Right lobe of liver (tissue), 6 donors: ENCODE measurements at regions not wholly inside any gene's neighbourhood (a gene's known extent, or its start where the extent isn't known, plus 50 kb on each side); places are given as distances from the start of the nearest gene placed in this dataset.

ENCODE experiments used
- ATAC-seq, 4 donors: fragments of 200-7000 bp; cut with Tn5 transposase; one replicate each; pipeline ENCODE4 v1.9.1; 2020; ENCODE audit warnings: mild to moderate bottlenecking in 4 of 4, moderate library complexity in 4 of 4
- DNase-seq, 3 donors: peaks; one replicate each; pipeline ENCODE4 v3.0.0-alpha.2; 2020
- H3K27ac ChIP-seq, 3 donors: fragments of 200-600 bp; one replicate each; pipeline ENCODE4 v1.8.0; 2022
- H3K27me3 ChIP-seq, 2 donors: fragments of 200-600 bp; one replicate each; pipeline ENCODE4 v1.8.0; 2022
- H3K36me3 ChIP-seq, 4 donors: fragments of 200-600 bp; sonication (generic) in 1 of 4; one replicate each; pipeline versions ENCODE4 v1.5.1 to v1.8.0; 2017 to 2022; ENCODE audit warnings: control low read depth in 1 of 4
- H3K4me1 ChIP-seq, 4 donors: fragments of 200-600 bp; sonication (generic) in 1 of 4; one replicate each; pipeline versions ENCODE4 v1.5.1 to v1.8.0; 2017 to 2022; ENCODE audit warnings: control low read depth in 1 of 4
- H3K4me3 ChIP-seq, 3 donors: fragments of 200-600 bp; one replicate each; pipeline ENCODE4 v1.8.0; 2022
- H3K9me3 ChIP-seq, 4 donors: fragments of 200-600 bp; sonication (generic) in 1 of 4; one replicate each; pipeline versions ENCODE4 v1.5.1 to v1.8.0; 2017 to 2022; ENCODE audit warnings: control low read depth in 1 of 4
- POLR2A ChIP-seq: fragments of 450-650 bp; IDR thresholded peaks from one replicate; pipeline ENCODE4 v1.6.1; 2017; ENCODE audit warnings: antibody characterized with exemption, mild to moderate bottlenecking
- WGBS: methylation state at CpG from one replicate; pipeline ENCODE4 v1.1.6; 2018; ENCODE audit warnings: low coverage, low lambda C conversion rate; ENCODE audit not compliant: insufficient coverage; ENCODE audit errors: missing lambda C conversion rate; 5-methylcytosine and 5-hydroxymethylcytosine counted together
- intact Hi-C, 2 donors: fragments of 100-400 bp; cut with DNase I; formaldehyde crosslinking; loops; one replicate each; pipeline versions ENCODE4 v1.11.2 to v1.14.1; 2022
- TF ChIP-seq, protein P1 (sequence below), 4 donors: fragments of 200-600 bp in 3 of 4; fragments of 450-650 bp in 1 of 4; IDR thresholded peaks; one replicate each; pipeline versions ENCODE4 v1.5.1 to v1.8.0; 2016 to 2022; ENCODE audit warnings: antibody characterized with exemption in 4 of 4, mild to moderate bottlenecking in 2 of 4
- donor health status: DM: no; HTN: yes; CAD: no.
- donor health status: DM: no; HTN: no; CAD: no.
- donor health status: DM: no; HTN: no; CAD: no.
- donor health status: DM: no; HTN: yes; CAD: no.
- donor health status: DM: no; HTN: yes; CAD: no.

DNA sequence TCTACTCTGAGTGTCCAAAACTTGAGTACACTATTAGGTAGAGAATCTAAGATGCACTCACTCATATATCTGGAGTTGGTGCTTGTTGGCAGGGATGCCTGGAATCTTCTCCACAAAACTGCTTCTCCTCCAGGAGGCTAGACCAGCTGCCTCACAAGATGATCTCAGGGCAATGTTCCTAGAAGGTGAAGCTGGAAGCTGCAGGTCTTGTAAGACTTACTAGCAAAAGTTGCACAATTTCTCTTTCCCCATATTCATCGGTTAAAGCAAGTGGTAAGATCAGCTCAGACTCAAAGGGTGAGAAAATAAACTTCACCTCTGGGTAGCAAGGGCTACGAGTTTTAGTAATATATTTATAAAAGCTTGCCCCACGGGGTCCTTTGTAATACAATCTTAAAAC is 454.4 kb upstream of the ACVR2A start:
- no peaks in the 10 kb centered on the region for H3K4me1 ChIP-seq
- 57% methylated on average over 3 of the region's 3 CpGs for WGBS
- no peaks in the 10 kb centered on the region for H3K36me3 ChIP-seq
- H3K27ac ChIP-seq: no peak overlapping the region
- DNase-seq (no peak), ATAC-seq (no peak)
- H3K4me3 ChIP-seq: no peak overlapping the region
- TF ChIP-seq, protein P1, sequence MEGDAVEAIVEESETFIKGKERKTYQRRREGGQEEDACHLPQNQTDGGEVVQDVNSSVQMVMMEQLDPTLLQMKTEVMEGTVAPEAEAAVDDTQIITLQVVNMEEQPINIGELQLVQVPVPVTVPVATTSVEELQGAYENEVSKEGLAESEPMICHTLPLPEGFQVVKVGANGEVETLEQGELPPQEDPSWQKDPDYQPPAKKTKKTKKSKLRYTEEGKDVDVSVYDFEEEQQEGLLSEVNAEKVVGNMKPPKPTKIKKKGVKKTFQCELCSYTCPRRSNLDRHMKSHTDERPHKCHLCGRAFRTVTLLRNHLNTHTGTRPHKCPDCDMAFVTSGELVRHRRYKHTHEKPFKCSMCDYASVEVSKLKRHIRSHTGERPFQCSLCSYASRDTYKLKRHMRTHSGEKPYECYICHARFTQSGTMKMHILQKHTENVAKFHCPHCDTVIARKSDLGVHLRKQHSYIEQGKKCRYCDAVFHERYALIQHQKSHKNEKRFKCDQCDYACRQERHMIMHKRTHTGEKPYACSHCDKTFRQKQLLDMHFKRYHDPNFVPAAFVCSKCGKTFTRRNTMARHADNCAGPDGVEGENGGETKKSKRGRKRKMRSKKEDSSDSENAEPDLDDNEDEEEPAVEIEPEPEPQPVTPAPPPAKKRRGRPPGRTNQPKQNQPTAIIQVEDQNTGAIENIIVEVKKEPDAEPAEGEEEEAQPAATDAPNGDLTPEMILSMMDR (IDR thresholded peaks at IDR 0.05): no peak
- no peak for TF ChIP-seq POLR2A
- H3K9me3 ChIP-seq: no peaks in the 10 kb centered on the region
- intact Hi-C loops: no loop called here
- H3K27me3 ChIP-seq: no peaks in the 10 kb centered on the region

DNA sequence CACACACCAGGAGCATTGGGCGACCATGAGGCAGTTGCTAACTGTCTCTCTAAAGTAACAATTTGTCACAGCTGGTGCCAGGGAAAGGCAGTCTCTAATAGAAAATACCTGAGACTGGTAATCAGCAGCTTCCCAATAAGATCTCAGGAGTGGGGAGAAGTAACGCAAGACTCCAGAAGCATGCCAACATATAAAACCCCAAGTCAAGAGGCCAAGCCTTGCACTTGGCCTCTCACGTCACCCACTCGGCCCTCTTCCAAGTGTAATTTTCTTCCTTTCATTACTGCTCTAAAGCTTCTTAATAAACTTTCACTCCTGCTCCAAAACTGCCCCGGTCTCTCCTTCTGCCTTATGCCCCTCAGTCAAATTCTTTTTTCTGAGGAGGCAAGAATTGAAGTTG is 455.6 kb upstream of the ACVR2A start:
- H3K36me3 ChIP-seq: no peaks in the 10 kb centered on the region
- no peaks in the 10 kb centered on the region for H3K27me3 ChIP-seq
- H3K4me1 ChIP-seq: no peaks in the 10 kb centered on the region
- no peak overlapping the region for H3K4me3 ChIP-seq
- intact Hi-C loops: no loop called here
- no peak for TF ChIP-seq POLR2A
- TF ChIP-seq, protein P1 (IDR thresholded peaks at IDR 0.05): no peak
- no peak for DNase-seq
- no peaks in the 10 kb centered on the region for H3K9me3 ChIP-seq
- ATAC-seq: no peak
- no peak overlapping the region for H3K27ac ChIP-seq
- 82% methylated on average over 4 of the region's 5 CpGs for WGBS

DNA sequence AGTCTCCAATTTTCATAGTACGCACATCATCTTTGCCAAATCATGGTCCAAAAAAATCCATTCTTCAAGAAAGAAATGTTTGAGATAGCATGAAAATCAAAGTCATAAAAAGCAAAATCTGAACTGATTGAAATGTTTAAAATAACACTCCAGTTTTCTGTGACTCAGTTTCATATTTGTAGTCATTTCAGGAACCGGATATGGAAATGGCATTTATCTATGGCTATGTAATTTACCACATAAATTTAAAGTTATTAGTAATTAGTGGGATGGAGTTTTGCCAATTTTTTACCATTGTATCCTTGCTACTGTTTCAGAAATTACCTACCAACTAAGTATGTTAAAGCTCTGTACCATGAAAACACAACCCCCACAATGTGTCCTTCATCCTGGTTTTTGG is 456.6 kb upstream of the ACVR2A start:
- intact Hi-C loops: no loop called here
- no peaks in the 10 kb centered on the region for H3K4me1 ChIP-seq
- H3K9me3 ChIP-seq: no peaks in the 10 kb centered on the region
- no peak overlapping the region for H3K4me3 ChIP-seq
- H3K27me3 ChIP-seq: no peaks in the 10 kb centered on the region
- no peak overlapping the region for H3K27ac ChIP-seq
- H3K36me3 ChIP-seq: no peaks in the 10 kb centered on the region
- WGBS: 79% methylated on average over 2 of the region's 2 CpGs
- no peak for TF ChIP-seq POLR2A
- TF ChIP-seq, protein P1 (IDR thresholded peaks at IDR 0.05): no peak
- DNase-seq (no peak), ATAC-seq (no peak)

DNA sequence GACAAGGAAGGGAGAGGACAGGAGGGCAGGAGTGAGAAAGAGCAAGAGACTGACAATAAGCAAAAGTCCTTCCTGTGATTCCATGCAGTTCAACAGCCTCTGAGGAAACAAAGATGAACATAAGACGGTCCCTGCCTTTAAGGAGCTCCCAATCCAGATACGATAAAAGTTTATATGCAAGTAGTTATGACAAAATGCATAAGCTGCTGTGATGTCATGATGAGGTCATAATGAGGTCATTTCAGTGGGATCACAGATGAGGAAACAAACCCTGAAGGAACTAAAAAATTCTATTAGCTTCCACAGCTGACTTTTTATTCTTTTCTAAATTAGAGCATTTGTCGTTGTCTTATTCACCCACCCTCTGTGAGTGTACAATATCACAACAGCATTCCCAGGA is 458.5 kb upstream of the ACVR2A start:
- intact Hi-C loops: no loop called here
- 79% methylated on average over 3 of the region's 3 CpGs for WGBS
- Histone ChIP-seq H3K4me1 (no peaks in the 10 kb centered on the region), H3K4me3 (no peak overlapping the region), H3K27ac (no peak overlapping the region), H3K27me3 (no peaks in the 10 kb centered on the region), H3K36me3 (no peaks in the 10 kb centered on the region), H3K9me3 (no peaks in the 10 kb centered on the region)
- no peak for TF ChIP-seq POLR2A
- TF ChIP-seq, protein P1 (IDR thresholded peaks at IDR 0.05): no peak
- no peak for ATAC-seq
- no peak for DNase-seq

DNA sequence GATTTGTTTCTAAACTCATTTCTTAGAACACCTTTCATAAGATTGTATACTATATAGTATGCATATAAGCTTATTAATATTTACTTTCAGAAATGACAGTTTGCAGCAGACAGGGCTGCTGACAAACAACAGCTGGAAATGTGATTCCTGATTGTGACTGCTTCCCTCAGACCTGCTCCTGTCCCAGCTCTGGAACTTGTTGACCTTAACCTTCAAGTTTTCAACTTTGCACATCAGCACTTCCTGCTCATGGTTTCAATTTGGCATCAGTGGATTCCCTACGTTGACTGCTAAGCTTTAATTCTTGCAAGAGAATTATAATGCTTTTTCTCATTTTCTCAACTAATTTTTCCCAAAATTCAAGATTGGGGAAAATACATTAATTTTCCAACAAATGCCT is 459.2 kb upstream of the ACVR2A start:
- Histone ChIP-seq H3K4me3 (no peak overlapping the region), H3K4me1 (no peaks in the 10 kb centered on the region), H3K27me3 (no peaks in the 10 kb centered on the region), H3K36me3 (no peaks in the 10 kb centered on the region), H3K27ac (no peak overlapping the region), H3K9me3 (no peaks in the 10 kb centered on the region)
- ATAC-seq: peak; percentile 48 to 75 (median 66)
- no peak for TF ChIP-seq POLR2A
- TF ChIP-seq, protein P1 (IDR thresholded peaks at IDR 0.05): no peak
- 8% methylated on average over 1 of the region's 1 CpG for WGBS
- DNase-seq: no peak
- intact Hi-C loops: no loop called here
